ENCODE measurements at regions not wholly inside any gene's neighbourhood (a gene's known extent, or its start where the extent isn't known, plus 50 kb on each side); places are given as distances from the start of the nearest gene placed in this dataset.

GRCh38 chr12:93959657-93960056 lies 188.7 kb upstream of the PLXNC1 start (continued):
- no peak for TF ChIP-seq CREB1 (CRISPR knock-in tag; IDR thresholded peaks at IDR 0.05; ENCODE audit: low read depth)
- no peak for TF ChIP-seq ZNF462 (CRISPR knock-in tag; IDR thresholded peaks at IDR 0.05)

- Histone ChIP-seq H3K4me2 (no peak overlapping the region), H3F3A (replicated peaks; ENCODE audit: low read depth) (no peaks in the 10 kb centered on the region), H3K27me3 (ENCODE audit: insufficient read depth) (no peaks in the 10 kb centered on the region), H3K27ac (ENCODE audit: low read depth) (no peak overlapping the region), H3K4me1 (ENCODE audit: insufficient read depth) (no peaks in the 10 kb centered on the region), H4K20me1 (replicated peaks; ENCODE audit: insufficient read depth) (no peaks in the 10 kb centered on the region), H3K4me3 (no peak overlapping the region), H2AFZ (no peak overlapping the region), H3K9me2 (ENCODE audit: insufficient read depth) (peaks cover 3% of the 10 kb centered on the region; the same call in 1 of the 2 replicates), H3K79me2 (replicated peaks; ENCODE audit: insufficient read depth) (no peaks in the 10 kb centered on the region), H3K36me3 (ENCODE audit: insufficient read depth) (no peaks in the 10 kb centered on the region)
- no peaks in the 10 kb centered on the region for H3K36me3 Mint-ChIP-seq (ENCODE audit: low read depth)
- H3K27ac Mint-ChIP-seq, result no peak overlapping the region
- H3K4me1 Mint-ChIP-seq, result no peaks in the 10 kb centered on the region
- no peak overlapping the region for H3K4me3 Mint-ChIP-seq
- ATAC-seq (no peak), DNase-seq (ENCODE audit: low spot score) (no peak)
- H3K27me3 Mint-ChIP-seq (ENCODE audit: insufficient read depth, low read depth, poor library complexity), result no peaks in the 10 kb centered on the region
- H3K9me3 Mint-ChIP-seq, result no peaks in the 10 kb centered on the region
- TF ChIP-seq, protein P1, sequence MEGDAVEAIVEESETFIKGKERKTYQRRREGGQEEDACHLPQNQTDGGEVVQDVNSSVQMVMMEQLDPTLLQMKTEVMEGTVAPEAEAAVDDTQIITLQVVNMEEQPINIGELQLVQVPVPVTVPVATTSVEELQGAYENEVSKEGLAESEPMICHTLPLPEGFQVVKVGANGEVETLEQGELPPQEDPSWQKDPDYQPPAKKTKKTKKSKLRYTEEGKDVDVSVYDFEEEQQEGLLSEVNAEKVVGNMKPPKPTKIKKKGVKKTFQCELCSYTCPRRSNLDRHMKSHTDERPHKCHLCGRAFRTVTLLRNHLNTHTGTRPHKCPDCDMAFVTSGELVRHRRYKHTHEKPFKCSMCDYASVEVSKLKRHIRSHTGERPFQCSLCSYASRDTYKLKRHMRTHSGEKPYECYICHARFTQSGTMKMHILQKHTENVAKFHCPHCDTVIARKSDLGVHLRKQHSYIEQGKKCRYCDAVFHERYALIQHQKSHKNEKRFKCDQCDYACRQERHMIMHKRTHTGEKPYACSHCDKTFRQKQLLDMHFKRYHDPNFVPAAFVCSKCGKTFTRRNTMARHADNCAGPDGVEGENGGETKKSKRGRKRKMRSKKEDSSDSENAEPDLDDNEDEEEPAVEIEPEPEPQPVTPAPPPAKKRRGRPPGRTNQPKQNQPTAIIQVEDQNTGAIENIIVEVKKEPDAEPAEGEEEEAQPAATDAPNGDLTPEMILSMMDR (conservative IDR thresholded peaks at IDR 0.05; ENCODE audit: low read depth in 2 of 2), result no peak
- TF ChIP-seq EZH2 (IDR thresholded peaks at IDR 0.05; ENCODE audit: low read depth, unreplicated experiment) (no peak), ETS1 (IDR thresholded peaks at IDR 0.05) (no peak), EZH2phosphoT487 (IDR thresholded peaks at IDR 0.05; ENCODE audit: unreplicated experiment) (no peak), POLR2AphosphoS5 (IDR thresholded peaks at IDR 0.05; ENCODE audit: low read depth) (no peak), ZNF462 (CRISPR knock-in tag; IDR thresholded peaks at IDR 0.05) (no peak)
These were observed 187.9 kb upstream of the PLXNC1 start for GRCh38 chr12:93960521-93960920.

Data from GM23338 (cell line).